ENCODE measurements at regions not wholly inside any gene's neighbourhood (a gene's known extent, or its start where the extent isn't known, plus 50 kb on each side); places are given as distances from the start of the nearest gene placed in this dataset.
"Not testable (repeated sequence)": the region's sequence is repeated elsewhere in the genome, so short reads cannot be mapped to it uniquely, and the experiment has no call there.

DNA sequence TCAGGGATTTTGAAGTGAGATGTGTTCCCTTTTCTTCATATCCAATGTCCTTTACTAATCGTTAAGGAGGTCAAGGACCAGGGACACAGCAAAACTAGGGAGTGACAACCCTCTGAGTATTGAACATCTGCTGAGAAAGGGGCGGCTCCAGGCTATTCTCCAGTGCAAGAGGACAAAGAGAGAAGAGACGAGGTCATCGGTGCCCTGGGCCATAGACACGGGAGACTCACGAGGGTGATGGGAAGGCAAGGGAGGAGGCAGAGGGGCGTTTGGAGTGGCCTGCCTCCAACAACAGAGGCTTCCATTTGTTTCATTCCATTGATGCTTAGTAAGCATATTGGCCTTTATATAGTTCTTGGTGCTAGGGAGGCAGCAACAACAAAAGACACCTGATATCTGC, 268.4 kb downstream of the CXCL12 start:
- TF ChIP-seq, protein P1, sequence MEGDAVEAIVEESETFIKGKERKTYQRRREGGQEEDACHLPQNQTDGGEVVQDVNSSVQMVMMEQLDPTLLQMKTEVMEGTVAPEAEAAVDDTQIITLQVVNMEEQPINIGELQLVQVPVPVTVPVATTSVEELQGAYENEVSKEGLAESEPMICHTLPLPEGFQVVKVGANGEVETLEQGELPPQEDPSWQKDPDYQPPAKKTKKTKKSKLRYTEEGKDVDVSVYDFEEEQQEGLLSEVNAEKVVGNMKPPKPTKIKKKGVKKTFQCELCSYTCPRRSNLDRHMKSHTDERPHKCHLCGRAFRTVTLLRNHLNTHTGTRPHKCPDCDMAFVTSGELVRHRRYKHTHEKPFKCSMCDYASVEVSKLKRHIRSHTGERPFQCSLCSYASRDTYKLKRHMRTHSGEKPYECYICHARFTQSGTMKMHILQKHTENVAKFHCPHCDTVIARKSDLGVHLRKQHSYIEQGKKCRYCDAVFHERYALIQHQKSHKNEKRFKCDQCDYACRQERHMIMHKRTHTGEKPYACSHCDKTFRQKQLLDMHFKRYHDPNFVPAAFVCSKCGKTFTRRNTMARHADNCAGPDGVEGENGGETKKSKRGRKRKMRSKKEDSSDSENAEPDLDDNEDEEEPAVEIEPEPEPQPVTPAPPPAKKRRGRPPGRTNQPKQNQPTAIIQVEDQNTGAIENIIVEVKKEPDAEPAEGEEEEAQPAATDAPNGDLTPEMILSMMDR (IDR thresholded peaks at IDR 0.05), result no peak
- no peaks in the 10 kb centered on the region for H3K9me3 ChIP-seq
- no peaks in the 10 kb centered on the region for H3K27me3 ChIP-seq
- H3K27ac ChIP-seq, result no peak overlapping the region
- H3K4me3 ChIP-seq, result no peak overlapping the region
- H3K36me3 ChIP-seq, result no peaks in the 10 kb centered on the region
- no peak for ATAC-seq
- DNase-seq, result no peak
- H3K4me1 ChIP-seq, result no peaks in the 10 kb centered on the region
- intact Hi-C loops (cut with DNase I), result no loop called here

- DNase-seq (no peak), ATAC-seq (no peak)
- H3K36me3 ChIP-seq, result no peaks in the 10 kb centered on the region
- H3K4me1 ChIP-seq, result no peaks in the 10 kb centered on the region
- intact Hi-C loops (cut with DNase I), result no loop called here
- TF ChIP-seq, protein P1 (IDR thresholded peaks at IDR 0.05), result no peak
- no peaks in the 10 kb centered on the region for H3K27me3 ChIP-seq
- no peak overlapping the region for H3K27ac ChIP-seq
- H3K4me3 ChIP-seq, result no peak overlapping the region
- no peaks in the 10 kb centered on the region for H3K9me3 ChIP-seq
Measured at GRCh38 chr10:44115516-44115915, 269.4 kb downstream of the CXCL12 start.

DNA sequence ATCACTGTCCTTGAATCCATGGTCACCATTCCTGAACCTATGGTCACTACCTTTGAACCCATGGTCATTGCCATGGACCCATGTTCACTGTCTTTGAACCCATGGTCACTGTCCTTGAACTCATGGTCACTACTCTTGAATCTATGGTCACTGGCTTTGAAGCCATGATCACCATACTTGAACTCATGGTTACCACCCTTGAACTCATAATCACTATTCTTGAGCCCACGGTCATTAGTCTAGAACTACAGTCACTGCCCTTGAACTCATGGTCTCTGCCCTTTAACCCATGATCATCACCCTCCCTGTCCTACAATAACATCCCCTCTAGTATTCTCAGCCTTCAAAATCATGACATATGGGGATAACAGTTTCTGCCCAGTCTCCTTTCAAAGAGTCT, 270.5 kb downstream of the CXCL12 start:
- H3K27me3 ChIP-seq, result no peaks in the 10 kb centered on the region
- H3K36me3 ChIP-seq, result no peaks in the 10 kb centered on the region
- TF ChIP-seq, protein P1 (IDR thresholded peaks at IDR 0.05), result no peak
- DNase-seq (no peak), ATAC-seq (no peak)
- H3K27ac ChIP-seq, result no peak overlapping the region
- intact Hi-C loops (cut with DNase I), result no loop called here
- no peaks in the 10 kb centered on the region for H3K9me3 ChIP-seq
- H3K4me1 ChIP-seq, result no peaks in the 10 kb centered on the region
- H3K4me3 ChIP-seq, result no peak overlapping the region

DNA sequence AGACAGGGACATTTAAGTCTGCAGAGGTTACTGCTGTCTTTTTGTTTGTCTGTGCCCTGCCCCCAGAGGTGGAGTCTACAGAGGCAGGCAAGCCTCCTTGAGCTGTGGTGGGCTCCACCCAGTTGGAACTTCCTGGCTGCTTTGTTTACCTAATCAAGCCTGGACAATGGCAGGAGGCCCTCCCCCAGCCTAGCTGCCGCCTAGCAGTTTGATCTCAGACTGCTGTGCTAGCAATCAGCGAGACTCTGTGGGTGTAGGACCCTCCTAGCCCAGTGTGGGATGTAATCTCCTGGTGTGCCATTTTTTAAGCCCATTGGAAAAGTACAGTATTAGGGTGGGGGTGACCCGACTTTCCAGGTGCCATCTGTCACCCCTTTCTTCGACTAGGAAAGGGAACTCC, 272.6 kb downstream of the CXCL12 start:
- H3K4me3 ChIP-seq, H3K27ac ChIP-seq, DNase-seq: not testable (repeated sequence)

DNA sequence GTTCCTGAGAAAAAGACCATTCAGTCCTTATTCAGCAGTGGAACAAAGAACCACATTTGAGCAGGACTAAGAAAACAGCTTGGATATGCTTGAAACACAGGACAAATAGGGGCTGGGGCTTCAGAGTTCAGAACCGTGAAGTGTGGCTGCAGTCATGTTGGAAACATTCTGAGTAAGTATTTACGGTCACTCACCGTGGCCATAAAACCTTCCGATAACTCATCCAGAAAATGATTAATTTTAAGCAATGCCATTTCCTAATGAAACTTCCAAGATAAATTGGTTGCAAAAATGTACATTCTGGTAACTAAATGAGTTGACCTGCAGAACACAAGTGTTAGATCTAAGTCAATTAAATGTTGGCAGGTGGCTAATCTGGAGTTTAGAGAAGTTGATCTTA, 279.2 kb downstream of the CXCL12 start:
- DNase-seq (no peak), ATAC-seq (no peak)
- Histone ChIP-seq H3K27ac (no peak overlapping the region), H3K9me3 (no peaks in the 10 kb centered on the region), H3K36me3 (no peaks in the 10 kb centered on the region), H3K4me3 (no peak overlapping the region), H3K27me3 (no peaks in the 10 kb centered on the region), H3K4me1 (no peaks in the 10 kb centered on the region)
- intact Hi-C loops (cut with DNase I), result no loop called here
- TF ChIP-seq, protein P1 (IDR thresholded peaks at IDR 0.05), result no peak

More for the DNA sequence above, 272.6 kb downstream of the CXCL12 start:
- ATAC-seq; H3K4me1 ChIP-seq; H3K9me3 ChIP-seq; H3K36me3 ChIP-seq; H3K27me3 ChIP-seq; intact Hi-C loops (cut with DNase I): not testable (repeated sequence)

DNA sequence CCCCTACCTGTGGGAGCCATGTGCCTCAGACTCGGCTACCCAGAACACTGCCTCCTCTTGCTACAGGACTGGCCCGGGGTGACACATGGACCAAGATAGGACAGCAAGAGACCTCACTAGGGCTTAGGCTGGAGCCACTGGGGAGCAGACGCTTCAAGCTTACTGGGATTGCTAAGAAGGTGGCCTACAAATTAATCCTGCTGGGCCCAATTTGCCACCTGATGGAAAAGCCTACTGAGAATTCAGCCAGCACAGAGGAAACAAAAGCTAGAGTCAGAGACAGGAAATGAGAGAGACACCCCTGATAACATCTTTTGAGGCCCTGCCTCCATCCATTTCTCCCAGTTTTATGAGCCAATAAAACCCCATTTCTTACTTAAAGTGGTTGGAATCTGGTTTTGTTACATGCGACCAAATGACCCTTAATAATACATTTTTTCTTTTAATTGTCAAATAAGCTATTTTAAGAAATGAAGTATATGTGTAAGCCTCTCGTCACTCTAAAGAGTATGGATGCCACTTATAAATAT, 282.1 kb downstream of the CXCL12 start:
- H3K4me1 ChIP-seq, result no peaks in the 10 kb centered on the region
- H3K4me3 ChIP-seq, result no peak overlapping the region
- no peak for ATAC-seq
- TF ChIP-seq, protein P1 (IDR thresholded peaks at IDR 0.05), result no peak
- no peak overlapping the region for H3K27ac ChIP-seq
- H3K9me3 ChIP-seq, result no peaks in the 10 kb centered on the region
- intact Hi-C loops (cut with DNase I), result no loop called here
- no peak for DNase-seq
- no peaks in the 10 kb centered on the region for H3K27me3 ChIP-seq
- no peaks in the 10 kb centered on the region for H3K36me3 ChIP-seq
